SK-MEL-5 (cell line): ENCODE measurements at regions not wholly inside any gene's neighbourhood (a gene's known extent, or its start where the extent isn't known, plus 50 kb on each side); places are given as distances from the start of the nearest gene placed in this dataset.

Experiments
- DNase-seq: peaks from one replicate; pipeline ENCODE4 v3.0.0-alpha.2; 2016; ENCODE audit warnings: low read depth, low spot score
- in situ Hi-C: cut with HindIII; loops from 2 replicates; pipeline ENCODE4 v1.10.0; 2016; ENCODE audit warnings: low sequenced_read_pairs, high pct_unique_total_duplicates, low pct_unique_long_range_greater_than_20kb

DNA sequence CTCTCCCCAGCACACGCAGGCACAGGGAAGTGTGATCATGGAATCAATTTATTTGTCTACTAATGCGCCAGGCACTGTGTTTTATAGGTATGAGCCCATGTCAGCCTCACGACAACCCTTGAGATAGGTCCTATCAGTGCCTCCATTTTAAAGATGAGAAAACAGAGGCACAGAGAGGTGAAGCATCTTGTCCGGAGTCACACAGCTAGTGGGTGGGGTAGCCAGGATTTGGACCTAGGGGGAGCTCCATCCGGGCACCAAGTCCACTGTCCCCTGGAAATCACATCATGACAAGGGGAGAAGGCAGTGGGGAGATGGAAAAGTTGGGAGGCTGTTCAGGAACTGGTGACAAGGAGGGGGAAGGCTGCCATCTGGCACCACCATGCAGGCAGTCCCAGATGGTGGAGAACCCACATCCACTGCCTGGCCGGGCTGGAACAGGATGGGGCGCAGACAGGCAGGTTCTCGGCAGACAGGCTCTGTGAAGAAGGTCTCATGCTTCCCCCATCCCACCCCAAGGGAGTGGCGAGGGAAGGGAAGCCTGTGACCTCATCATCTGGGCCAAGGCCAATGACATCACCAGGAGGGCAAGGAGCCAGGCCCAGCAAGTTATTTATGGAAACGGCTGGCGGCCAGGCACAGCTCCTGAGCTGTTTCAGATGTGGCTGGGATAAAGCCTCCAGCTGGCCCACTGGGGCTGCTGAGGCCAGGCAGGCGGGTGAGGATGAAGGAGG lies 126.0 kb upstream of the SDK2 start:
- peak; percentile 47 for DNase-seq
- in situ Hi-C loops: no loop called here

DNA sequence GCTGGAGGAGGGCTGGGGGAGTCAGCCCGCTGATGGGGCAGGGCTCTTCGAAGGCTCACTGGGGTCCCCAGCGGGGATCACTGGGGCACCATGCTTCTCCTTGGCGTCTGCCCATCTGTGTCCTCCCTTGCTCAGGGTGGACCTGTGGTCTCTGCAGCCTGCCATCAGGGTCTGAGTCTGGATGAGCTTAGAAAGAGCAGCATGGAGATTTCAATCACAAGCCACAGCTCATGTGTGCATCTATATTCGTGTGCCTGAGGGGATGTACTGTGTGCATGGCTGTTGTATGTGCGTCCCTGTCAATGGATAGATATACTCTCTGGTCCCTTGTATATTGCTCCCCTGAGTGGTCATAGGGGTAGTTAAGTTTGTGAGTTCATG lies 126.6 kb upstream of the SDK2 start:
- in situ Hi-C loops: no loop called here

DNA sequence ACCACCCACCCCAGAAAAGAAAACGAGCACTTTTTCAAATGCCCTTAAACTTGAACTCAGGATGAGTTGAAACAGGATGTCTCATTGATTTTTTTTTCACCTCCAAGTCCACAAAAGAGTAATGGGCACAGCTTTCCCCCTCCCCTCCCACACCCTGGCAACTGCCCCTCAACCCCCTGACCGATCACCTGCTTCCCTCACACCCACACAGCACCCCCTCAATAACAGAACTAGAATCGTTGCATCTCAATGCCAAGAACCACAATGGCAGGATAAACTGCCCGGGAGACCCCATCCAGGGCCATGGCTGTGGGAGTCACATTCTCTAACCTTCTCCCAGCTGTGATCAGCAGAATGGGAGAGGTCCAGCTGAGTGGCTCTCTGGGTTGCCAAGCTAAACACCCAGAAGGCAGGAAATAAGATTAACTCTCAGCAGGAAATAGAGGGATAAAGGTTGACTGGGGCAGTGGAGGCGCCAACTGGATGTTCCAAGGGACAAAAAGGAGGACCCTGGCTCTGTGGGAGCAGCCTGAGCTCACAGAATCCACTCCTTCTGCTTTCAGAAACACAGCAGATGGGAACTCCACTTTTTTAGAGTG lies 128.0 kb upstream of the SDK2 start:
- no peak for DNase-seq
- in situ Hi-C loops: no loop called here

More for the DNA sequence above, 126.6 kb upstream of the SDK2 start:
- DNase-seq: no peak

DNA sequence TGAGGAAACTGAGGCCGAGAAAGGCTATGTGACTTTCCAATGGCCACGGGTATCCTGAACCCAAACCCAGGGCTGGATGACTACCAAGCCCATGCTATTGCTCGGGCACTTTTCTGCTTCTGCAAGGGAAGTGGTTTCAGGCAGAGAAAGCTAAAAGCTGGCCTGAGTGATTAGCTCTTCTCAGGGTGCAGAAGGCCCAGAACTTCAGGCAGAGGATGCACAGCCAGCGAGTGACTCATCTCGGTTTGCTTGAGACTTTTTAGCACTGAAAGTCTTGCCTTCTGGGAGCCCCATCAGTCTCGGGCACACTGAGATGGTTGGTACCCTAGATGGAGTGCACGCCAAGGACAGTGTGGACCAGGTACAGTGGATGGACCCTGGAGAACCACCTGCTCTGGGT lies 129.5 kb upstream of the SDK2 start:
- DNase-seq: no peak
- in situ Hi-C loops: no loop called here

DNA sequence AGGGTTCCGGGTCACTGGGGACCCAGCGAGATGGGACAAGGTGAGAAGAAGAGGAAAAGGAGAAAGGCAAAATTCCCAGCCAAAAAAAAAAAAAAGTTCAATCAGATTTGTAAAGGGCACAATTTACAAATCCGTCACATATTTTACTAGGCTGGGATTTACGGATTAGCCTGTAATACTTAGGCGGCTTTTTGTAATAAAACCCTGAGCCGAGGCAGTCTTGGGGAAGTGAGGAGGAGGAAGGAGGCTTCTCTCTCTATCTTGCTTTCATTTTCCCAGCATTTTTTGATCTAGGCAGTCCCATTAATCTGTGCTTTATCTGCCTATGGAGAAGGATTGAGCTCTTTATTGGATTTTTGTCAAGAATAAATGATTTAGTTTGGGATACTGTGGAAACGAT lies 130.6 kb upstream of the SDK2 start:
- in situ Hi-C loops: no loop called here
- DNase-seq: no peak

DNA sequence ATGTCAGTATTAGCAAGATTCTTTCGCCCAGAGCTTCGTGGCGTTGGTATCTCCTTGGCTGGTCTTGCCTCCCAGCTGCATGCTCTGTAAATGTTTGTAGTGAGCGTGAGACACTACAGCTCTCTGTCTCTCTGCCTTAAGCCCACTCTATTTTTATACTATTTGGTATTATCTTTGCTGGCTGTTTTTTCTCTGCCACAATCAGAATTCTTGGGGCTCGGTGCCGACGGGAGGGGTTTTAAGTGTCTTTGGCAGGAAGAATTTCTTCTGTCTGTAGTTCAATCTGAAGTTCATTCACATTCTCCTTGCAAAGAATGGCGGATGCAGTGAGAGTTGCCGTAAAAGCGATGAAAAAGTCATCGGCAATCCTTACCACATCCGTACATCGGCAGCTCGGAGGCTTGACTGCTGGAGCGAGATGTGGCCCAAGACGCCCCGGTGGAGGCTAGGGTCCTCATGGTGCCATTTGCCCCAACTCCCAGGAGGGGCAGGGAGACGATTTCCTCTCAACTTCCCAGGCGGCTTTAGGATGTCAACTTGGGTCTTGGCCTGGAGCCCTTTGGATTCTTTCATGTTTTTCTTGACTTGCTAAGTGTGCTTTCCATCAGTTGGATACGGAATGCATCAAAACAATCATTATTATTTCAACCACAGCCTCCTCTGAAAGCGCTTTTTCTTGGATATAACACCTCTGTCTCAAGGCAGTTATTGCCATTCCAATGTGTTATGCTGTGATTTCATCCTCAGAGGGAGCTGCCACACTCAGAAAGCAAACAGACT lies 132.3 kb upstream of the SDK2 start:
- no peak for DNase-seq
- in situ Hi-C loops: no loop called here

DNA sequence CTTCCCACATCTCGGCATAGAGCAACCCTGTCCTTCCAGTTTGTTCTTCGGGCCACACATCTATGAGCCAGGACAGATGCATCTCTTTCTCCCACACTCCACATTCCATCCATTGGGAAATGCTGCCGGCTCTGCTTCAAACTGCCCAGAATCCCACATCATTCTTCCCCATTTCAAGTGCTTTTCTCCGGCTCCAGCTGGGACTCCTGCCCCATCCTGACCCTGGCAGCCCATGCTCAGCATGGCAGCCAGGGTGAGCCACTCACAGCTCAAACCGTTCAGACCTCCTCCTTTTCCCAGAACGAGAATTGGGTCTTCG lies 132.8 kb upstream of the SDK2 start:
- no peak for DNase-seq
- in situ Hi-C loops: no loop called here

DNA sequence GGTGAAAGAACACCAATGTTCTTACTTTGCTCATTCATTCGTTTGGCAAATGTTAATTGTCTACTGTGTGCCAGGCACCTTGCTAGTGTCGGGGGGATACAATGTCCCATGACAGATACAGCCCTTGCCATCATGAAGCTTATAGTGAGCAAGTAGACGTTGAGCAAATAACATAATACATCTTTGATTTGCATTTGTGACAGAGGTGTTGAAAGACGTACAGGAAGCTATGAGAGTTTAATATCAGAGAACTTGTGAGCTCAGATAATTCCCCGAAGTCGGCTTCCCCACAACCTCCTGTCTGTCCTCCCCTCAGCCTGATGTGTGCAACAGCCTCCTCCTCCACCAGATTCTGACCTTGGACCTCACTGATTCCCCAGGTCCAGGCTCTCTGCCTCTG lies 138.0 kb upstream of the SDK2 start:
- no peak for DNase-seq
- in situ Hi-C loops: no loop called here

DNA sequence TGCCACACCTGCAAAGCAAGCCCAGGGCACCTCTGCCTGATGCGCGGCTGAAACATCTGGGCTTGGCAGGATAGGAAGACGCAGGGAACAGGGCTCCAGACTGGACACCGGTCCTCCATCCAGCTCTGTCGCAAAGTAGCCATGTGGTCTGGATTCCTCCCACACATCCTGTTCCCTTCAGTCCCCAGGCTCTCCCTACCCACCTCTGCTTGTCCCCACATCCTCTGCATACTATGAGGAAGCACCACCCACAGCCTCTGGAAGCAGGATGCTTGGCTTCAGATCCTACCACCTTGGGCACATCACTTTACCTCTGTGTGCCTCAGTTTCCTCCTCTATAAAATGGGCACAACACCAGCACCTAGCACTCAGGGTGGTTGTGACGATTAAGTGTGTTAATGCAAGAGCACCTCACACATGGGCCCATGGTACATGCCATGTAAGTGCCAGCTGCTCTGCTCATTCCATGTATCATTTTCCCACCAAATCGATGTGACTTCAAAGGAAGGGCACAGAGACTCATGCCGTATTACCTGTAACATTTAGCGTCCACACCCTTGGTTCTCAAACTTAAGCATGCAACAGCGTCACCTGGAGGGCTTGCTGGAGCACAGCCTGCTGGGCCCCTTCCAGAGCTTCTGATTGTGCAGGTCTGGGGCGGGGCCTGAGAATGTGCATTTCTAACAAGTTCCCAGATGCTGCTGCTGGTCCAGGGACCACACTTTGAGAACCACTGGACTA lies 138.6 kb upstream of the SDK2 start:
- in situ Hi-C loops: no loop called here
- DNase-seq: peak; percentile 56

DNA sequence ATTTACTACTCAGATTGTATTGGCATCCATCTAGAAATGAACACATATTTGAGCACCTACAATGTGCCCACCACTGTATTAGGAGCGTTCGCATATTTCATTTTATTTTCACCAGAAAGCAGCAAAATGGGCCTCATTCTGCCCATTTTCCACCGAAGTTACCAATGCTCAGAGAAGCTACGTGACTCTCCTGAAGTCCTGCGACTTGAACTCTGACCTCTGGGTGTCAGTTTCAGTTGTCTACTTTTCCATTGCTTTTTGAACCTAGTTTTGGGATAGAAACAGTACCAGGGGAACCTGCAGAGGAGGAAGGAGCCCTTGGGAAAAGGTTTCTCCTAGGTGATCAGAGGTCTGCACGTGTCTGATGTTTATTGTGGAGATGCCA lies 139.1 kb upstream of the SDK2 start:
- DNase-seq: no peak
- in situ Hi-C loops: no loop called here

DNA sequence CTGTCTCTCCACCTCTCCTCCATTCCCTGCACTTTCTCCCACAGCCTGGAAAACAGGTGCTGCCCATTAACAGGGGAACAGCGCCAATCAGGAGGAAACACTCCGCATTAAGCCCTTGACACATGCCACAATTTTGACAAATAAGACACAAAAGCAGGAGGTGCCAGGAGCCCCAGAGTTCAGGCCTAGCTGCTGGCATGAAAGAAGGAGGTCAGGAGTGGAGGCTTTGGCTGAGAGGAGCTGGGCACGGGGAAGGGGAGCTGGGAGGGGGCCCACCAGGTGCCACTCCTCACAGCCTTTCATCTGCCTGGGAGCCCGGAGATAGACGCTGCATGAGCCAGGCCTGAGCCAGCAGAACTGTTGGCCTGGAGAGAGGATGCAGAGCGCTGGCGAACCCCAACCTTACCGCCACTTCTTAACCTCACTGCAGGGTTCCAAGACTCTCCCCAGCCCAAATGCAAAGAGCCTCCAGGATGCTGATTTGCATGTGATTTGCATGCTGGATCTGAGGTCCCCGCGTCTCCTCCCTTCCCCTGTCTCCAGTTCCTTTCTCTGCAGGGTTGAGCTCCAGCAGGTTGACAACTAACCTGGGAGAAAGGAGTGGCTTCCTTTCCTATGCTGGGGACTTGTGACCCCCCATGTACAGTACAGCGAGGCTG lies 139.8 kb upstream of the SDK2 start:
- in situ Hi-C loops: no loop called here
- DNase-seq: no peak

DNA sequence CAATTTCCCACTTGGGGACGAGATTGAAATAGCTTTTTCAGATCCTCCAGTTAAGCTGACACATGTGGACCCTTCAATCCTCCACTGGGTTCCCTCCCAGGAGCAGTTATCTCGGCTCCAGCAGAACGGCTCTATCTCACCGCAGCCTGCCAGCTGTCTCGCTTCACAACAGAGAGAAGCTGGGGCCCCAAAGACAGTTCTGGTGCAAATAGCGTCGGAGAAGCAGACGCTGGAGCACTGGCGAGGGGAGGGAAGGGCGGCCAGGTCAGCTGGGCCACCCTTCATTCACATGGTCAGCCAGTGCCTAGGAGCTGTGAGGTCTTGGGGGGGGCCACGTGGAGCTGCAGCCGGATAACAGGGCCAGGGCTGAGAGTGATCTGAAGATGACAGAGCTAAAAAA lies 141.3 kb upstream of the SDK2 start:
- in situ Hi-C loops: no loop called here
- no peak for DNase-seq

DNA sequence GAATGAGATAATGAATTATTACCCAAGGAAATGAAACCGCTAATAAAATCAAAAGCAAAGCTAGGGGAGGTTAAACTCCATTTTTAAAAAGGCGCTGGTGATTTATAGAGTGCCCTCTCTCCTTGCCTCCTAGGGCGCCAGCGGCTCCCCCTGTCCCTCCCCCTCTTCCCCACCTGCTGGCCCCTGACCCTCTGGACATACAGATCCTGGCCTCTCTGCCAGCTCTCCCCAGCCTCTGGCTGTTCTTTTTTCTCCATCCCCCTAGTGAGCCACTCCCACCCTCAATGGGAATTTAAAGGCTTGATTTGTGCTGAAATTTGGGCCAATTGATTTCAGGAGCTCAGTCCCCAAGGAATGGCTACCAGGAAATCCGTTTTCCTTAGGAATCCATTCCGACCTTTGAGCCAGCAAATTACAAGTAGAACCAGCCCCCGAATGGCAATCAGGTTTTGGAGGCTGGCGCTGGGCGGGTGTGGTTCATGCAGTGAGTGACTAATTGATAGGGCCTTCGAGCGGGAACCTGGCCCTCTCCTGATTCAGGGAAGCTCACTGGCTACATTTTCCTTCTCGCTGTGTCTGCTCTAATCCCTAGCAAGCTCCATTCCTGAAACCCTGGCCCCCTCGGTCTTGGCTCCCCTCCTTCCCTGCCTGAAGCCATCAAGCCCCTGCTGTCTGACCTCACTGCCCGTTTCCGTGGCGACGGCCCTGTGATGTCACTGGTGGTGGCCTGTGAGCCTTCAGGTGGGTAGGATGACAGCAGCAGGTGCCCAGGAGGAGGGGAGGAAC lies 141.9 kb upstream of the SDK2 start:
- no peak for DNase-seq
- in situ Hi-C loops: no loop called here

DNA sequence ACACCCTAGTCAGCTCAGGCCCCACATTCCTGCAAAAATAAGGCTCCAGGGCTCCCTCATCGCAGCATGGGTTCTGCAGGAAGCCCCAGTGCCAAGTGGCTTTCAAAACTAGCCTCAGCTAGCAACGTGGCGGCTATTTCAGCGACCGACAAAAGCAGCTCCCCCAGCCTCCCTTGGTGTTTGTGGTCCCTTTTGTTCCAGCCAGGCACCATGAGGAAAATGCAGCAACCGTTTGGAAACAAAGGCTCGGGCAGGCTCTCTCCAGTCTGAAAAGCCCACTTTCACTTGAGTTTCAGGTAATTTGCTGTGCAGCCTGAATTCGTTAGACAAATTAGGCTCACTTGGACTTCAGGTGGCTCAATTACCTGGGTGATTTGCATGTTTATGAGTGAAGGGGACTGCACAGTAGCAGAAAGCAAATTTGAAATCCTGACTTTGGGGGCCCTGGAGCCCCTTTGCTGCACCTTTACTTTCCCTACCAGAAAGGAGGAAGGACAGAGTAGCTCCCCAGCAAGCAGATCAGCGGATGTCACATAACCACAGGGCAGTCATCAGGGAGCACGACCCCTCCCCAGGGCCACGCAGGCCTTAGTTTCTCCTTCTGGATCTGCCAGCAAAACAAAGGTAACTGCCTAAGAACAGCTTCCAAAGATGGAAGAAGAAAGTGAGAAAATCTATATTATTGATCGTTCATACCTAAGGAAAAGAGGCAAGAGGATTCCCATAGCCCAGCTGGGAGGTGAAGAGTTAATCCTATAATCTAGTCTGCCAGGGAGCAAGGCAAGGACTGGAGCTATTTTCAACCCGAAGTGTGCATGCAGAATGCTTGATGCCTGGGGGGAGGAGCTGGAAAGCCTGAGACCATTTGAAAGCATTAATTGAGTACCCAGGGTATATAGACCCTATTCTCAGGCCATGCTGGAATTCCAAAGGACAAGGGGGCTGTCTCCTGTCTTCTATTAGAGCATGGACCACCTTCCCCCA lies 143.1 kb upstream of the SDK2 start:
- in situ Hi-C loops: no loop called here
- no peak for DNase-seq

DNA sequence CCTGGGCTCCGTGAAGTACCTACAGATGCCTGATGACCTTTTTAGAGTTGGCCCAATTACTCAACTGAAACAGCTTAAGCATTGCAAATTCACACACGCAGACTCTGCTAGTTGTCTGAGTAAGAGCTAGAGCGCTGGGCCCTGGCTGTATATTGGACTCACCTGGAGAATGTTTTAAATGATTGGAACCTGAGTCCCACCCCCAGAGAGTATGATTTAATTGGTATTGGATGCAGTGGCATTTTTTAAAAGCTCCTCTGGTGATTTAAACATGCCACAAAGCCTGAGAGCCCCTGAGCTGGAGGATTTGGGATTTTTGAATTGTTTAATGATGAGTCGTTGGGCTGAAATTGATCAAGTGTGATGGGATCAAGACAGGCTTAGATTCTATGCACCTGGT lies 143.9 kb upstream of the SDK2 start:
- DNase-seq: no peak
- in situ Hi-C loops: no loop called here

DNA sequence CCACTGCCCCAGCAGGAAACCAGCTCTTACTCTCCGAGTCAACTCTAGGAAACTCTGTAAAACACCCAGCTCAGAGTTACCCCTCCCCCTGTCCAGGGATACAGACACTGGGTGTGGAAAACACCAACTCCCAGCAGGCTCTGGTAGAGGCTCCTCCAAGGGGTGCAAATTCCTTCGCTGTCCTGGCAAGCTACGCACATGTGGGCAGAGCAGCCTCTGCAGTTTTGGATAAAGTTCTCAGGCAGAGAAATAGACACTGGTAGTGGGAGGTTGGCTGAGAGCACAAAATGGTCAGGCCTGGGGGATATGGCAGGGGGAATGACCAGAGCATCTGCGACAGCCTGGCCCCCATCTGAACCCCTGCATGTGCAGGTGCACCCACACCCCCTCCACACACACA lies 146.9 kb upstream of the SDK2 start:
- in situ Hi-C loops: no loop called here

More for the DNA sequence above, 146.9 kb upstream of the SDK2 start:
- no peak for DNase-seq
